DOHH2 (cell line): ENCODE measurements at regions not wholly inside any gene's neighbourhood (a gene's known extent, or its start where the extent isn't known, plus 50 kb on each side); places are given as distances from the start of the nearest gene placed in this dataset.

ENCODE experiments used
- H3F3A ChIP-seq: fragments of 200-600 bp; sonication (generic), shearing (Covaris generic); 2 replicates; pipeline ENCODE4 v1.6.0; 2016; ENCODE audit warnings: antibody characterized with exemption, mild to moderate bottlenecking; ENCODE audit not compliant: control insufficient read depth, insufficient read depth
- H3K27ac ChIP-seq: fragments of 200-600 bp; sonication (generic); 2 replicates; pipeline ENCODE4 v1.5.1; 2014; ENCODE audit warnings: low read depth, mild to moderate bottlenecking, low read length, moderate library complexity
- H3K27me3 ChIP-seq: fragments of 200-600 bp; sonication (generic); 2 replicates; pipeline ENCODE4 v1.6.1; 2014; ENCODE audit warnings: mild to moderate bottlenecking, low read length, mixed read lengths; ENCODE audit not compliant: control insufficient read depth
- H3K36me3 ChIP-seq: fragments of 200-600 bp; sonication (generic); 2 replicates; pipeline ENCODE4 v1.6.1; 2014; ENCODE audit warnings: mild to moderate bottlenecking, low read length, moderate library complexity, mixed read lengths; ENCODE audit not compliant: control insufficient read depth
- H3K4me1 ChIP-seq: fragments of 200-600 bp; sonication (generic); 2 replicates; pipeline ENCODE4 v1.6.1; 2014; ENCODE audit warnings: mild to moderate bottlenecking, low read length, mixed read lengths; ENCODE audit not compliant: control insufficient read depth
- H3K4me2 ChIP-seq: fragments of 200-600 bp; sonication (generic); 2 replicates; pipeline ENCODE4 v1.6.0; 2014; ENCODE audit warnings: mild to moderate bottlenecking, low read length, moderate library complexity
- H3K4me3 ChIP-seq: fragments of 200-600 bp; sonication (generic); 2 replicates; pipeline ENCODE4 v1.5.1; 2014; ENCODE audit warnings: mild to moderate bottlenecking, low read length, mixed read lengths
- H3K79me2 ChIP-seq: fragments of 200-600 bp; sonication (generic); 2 replicates; pipeline ENCODE4 v1.6.1; 2014; ENCODE audit warnings: mild to moderate bottlenecking, low read length, mixed read lengths; ENCODE audit not compliant: control insufficient read depth
- H3K9me2 ChIP-seq: fragments of 200-600 bp; sonication (generic); replicated peaks from 2 replicates; pipeline ENCODE4 v1.6.1; 2014; ENCODE audit warnings: mild to moderate bottlenecking, low read length, mixed read lengths; ENCODE audit not compliant: control insufficient read depth
- H3K9me3 ChIP-seq: fragments of 200-600 bp; sonication (generic); 2 replicates; pipeline ENCODE4 v1.6.1; 2014; ENCODE audit warnings: antibody characterized with exemption, low read length, mixed read lengths; ENCODE audit not compliant: control insufficient read depth, insufficient read depth
- H4K20me1 ChIP-seq: fragments of 200-600 bp; sonication (generic); 2 replicates; pipeline ENCODE4 v1.6.0; 2014; ENCODE audit warnings: low read depth, mild to moderate bottlenecking, antibody characterized with exemption, low read length, moderate library complexity; ENCODE audit not compliant: control insufficient read depth, insufficient read depth
- EZH2phosphoT487 ChIP-seq: fragments of 200-600 bp; sonication (generic); IDR thresholded peaks from 2 replicates; pipeline ENCODE4 v1.6.1; 2017; ENCODE audit warnings: borderline replicate concordance, mild to moderate bottlenecking, antibody characterized with exemption, low read length, moderate library complexity, mixed read lengths
- TF ChIP-seq, protein P1 (sequence below): fragments of 200-600 bp; sonication (generic); IDR thresholded peaks from one replicate; pipeline ENCODE4 v1.5.1; 2014; ENCODE audit warnings: antibody characterized with exemption, mild to moderate bottlenecking, low read depth, low read length; ENCODE audit not compliant: poor library complexity, severe bottlenecking

DNA sequence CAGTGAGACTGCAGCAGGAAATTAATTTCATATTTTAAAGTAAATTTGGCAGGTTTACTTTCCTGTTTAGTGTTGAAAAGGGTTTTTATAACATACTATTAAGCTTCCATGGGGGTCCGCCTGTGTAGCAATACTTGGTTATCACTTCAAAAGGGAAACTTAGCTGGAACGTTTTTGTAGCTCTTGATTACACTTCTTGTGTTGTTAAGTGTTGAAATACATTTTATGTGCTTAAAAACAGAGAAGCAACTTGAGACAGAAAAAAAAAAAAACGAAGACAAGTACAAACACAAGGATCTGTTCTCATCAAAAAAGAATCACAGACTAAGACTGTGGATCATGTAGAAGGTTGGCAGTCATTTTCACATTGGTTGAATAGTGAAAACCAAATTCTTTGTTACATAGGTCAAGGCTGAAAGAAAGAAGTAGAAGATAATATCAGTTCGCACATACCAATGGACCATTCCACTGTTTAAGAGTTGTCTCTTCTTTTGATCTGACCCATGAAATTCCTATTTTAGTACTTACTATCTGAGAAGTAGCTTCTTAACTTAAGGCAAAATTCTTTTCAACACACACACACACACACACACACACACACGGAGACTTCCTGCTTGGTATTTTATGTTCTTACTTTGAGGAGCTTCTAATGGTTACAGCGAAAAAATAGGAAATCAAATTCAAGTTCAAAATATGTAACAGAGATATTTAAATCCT is 113.9 kb upstream of the SLC35B3 start:
- Histone ChIP-seq H3F3A (no peaks in the 10 kb centered on the region), H3K79me2 (no peaks in the 10 kb centered on the region), H3K27me3 (no peaks in the 10 kb centered on the region), H3K27ac (no peak overlapping the region), H3K4me3 (no peak overlapping the region), H3K4me2 (no peak overlapping the region), H3K36me3 (no peaks in the 10 kb centered on the region), H3K9me3 (no peaks in the 10 kb centered on the region), H4K20me1 (no peaks in the 10 kb centered on the region), H3K4me1 (no peaks in the 10 kb centered on the region), H3K9me2 (no peaks in the 10 kb centered on the region)
- TF ChIP-seq, protein P1, sequence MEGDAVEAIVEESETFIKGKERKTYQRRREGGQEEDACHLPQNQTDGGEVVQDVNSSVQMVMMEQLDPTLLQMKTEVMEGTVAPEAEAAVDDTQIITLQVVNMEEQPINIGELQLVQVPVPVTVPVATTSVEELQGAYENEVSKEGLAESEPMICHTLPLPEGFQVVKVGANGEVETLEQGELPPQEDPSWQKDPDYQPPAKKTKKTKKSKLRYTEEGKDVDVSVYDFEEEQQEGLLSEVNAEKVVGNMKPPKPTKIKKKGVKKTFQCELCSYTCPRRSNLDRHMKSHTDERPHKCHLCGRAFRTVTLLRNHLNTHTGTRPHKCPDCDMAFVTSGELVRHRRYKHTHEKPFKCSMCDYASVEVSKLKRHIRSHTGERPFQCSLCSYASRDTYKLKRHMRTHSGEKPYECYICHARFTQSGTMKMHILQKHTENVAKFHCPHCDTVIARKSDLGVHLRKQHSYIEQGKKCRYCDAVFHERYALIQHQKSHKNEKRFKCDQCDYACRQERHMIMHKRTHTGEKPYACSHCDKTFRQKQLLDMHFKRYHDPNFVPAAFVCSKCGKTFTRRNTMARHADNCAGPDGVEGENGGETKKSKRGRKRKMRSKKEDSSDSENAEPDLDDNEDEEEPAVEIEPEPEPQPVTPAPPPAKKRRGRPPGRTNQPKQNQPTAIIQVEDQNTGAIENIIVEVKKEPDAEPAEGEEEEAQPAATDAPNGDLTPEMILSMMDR = no peak
- TF ChIP-seq EZH2phosphoT487 = no peak

DNA sequence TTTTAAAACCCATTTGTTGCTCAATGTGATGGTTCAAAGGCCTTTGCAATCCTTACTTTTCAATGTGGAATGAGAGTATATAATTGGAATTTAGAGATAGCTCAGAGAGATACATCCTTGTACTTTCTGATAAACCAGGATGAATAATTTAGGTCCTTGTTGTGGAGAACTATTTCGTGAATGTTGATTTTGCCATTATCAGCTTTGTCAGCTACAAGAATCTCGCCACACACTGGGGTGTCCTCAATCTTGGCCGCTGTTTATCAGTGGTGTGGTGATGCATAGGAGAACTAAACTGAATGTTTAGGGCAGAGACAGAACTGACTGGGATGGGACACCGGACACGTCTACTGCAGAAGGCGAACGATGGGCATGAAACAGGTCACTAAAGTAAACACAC is 111.2 kb upstream of the SLC35B3 start:
- H3K27me3 ChIP-seq = no peaks in the 10 kb centered on the region
- no peak overlapping the region for H3K4me3 ChIP-seq
- H3K79me2 ChIP-seq = no peaks in the 10 kb centered on the region
- H3K4me1 ChIP-seq = no peaks in the 10 kb centered on the region
- H3K27ac ChIP-seq = no peak overlapping the region
- no peaks in the 10 kb centered on the region for H3K36me3 ChIP-seq
- no peaks in the 10 kb centered on the region for H3K9me2 ChIP-seq
- H4K20me1 ChIP-seq = no peaks in the 10 kb centered on the region
- TF ChIP-seq, protein P1 = no peak
- TF ChIP-seq EZH2phosphoT487 = no peak
- H3K4me2 ChIP-seq = no peak overlapping the region
- H3K9me3 ChIP-seq = no peaks in the 10 kb centered on the region
- H3F3A ChIP-seq = no peaks in the 10 kb centered on the region

DNA sequence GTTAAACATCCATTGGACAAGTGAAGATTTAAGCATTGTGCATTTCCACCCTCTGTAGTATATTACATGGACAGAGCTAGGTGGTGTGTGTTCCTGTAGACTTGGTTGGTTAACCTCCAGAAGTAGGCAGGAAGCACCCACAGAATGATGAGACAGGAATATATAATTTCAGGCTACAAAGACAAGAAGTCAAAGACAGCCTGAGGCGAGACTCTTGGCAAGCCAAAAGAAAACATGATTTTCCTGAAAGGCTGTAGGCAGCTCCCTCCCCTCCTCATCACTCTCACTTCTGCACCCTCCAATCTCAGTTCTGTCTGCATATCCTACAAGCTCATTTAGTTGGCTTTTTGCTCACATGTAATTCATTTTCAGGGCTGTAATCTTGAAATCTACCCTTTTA is 110.0 kb upstream of the SLC35B3 start:
- H3K9me2 ChIP-seq = no peaks in the 10 kb centered on the region
- no peak overlapping the region for H3K4me2 ChIP-seq
- TF ChIP-seq EZH2phosphoT487 = no peak
- TF ChIP-seq, protein P1 = no peak

More for the DNA sequence above, 110.0 kb upstream of the SLC35B3 start:
- H3F3A ChIP-seq = no peaks in the 10 kb centered on the region
- H3K36me3 ChIP-seq = no peaks in the 10 kb centered on the region
- no peak overlapping the region for H3K4me3 ChIP-seq
- H3K79me2 ChIP-seq = no peaks in the 10 kb centered on the region
- no peak overlapping the region for H3K27ac ChIP-seq
- 0 out of 2 replicates have a peak, but pooled peaks cover 4% of the 10 kb centered on the region for H3K9me3 ChIP-seq
- no peaks in the 10 kb centered on the region for H3K4me1 ChIP-seq
- no peaks in the 10 kb centered on the region for H4K20me1 ChIP-seq
- H3K27me3 ChIP-seq = no peaks in the 10 kb centered on the region
